ENCODE measurements at regions not wholly inside any gene's neighbourhood (a gene's known extent, or its start where the extent isn't known, plus 50 kb on each side); places are given as distances from the start of the nearest gene placed in this dataset.

GRCh38 chr16:6846452-6846851 is 486.2 kb upstream of the RBFOX1 start:
- ATAC-seq (ENCODE audit: low FRiP score) = no peak
- DNase-seq (ENCODE audit: low spot score) = no peak
- no peak for TF ChIP-seq CTCF (IDR thresholded peaks at IDR 0.05)

GRCh38 chr16:6841392-6841791 is 491.3 kb upstream of the RBFOX1 start:
- ATAC-seq (ENCODE audit: low FRiP score) = no peak
- DNase-seq (ENCODE audit: low spot score) = no peak
- TF ChIP-seq CTCF (IDR thresholded peaks at IDR 0.05) = no peak

DNA sequence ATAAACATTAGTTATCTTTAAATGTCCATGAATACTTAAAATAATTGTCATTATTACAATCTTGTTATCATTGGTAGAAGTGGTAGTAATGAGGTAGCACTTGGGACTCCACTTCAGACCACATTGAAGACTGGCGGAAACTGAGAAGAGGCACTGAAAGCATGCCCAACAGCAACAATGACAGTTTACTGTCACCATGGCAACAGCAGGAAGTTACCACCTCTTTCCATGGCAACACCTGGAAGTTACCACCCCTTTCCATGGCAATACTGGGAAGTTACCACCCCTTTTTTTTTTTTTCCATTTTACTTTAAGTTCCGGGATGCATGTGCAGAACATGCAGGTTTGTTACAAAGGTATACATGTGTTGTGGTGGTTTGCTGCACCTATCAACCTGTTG is 494.9 kb upstream of the RBFOX1 start:
- TF ChIP-seq CTCF (IDR thresholded peaks at IDR 0.05) = no peak
- DNase-seq (ENCODE audit: low spot score) (no peak), ATAC-seq (ENCODE audit: low FRiP score) (no peak)

GRCh38 chr16:6836766-6837165 is 495.9 kb upstream of the RBFOX1 start:
- ATAC-seq (ENCODE audit: low FRiP score) (no peak), DNase-seq (ENCODE audit: low spot score) (no peak)
- no peak for TF ChIP-seq CTCF (IDR thresholded peaks at IDR 0.05)

GRCh38 chr16:6835941-6836340 is 496.7 kb upstream of the RBFOX1 start:
- DNase-seq (ENCODE audit: low spot score) = no peak
- no peak for ATAC-seq (ENCODE audit: low FRiP score)
- TF ChIP-seq CTCF (IDR thresholded peaks at IDR 0.05) = no peak

DNA sequence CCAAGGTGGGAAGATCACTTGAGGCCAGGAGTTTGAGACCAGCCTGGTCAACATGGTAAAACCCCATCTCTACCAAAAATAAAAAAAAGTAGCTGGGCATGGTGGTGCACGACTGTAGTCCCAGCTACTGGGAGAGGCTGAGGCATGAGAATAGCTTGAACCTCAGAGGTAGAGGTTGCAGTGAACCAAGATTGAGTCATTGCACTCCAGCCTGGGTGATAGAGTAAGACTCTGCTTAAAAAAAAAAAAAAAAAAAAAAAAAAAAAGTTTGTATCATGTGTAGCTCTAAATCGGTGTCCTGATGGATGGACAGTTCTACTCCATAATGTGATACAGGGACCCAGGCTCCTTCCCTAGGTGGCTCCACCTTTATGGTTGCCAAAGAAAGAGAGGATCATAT is 497.1 kb upstream of the RBFOX1 start:
- ATAC-seq (ENCODE audit: low FRiP score) = no peak
- TF ChIP-seq CTCF (IDR thresholded peaks at IDR 0.05) = no peak
- no peak for DNase-seq (ENCODE audit: low spot score)

DNA sequence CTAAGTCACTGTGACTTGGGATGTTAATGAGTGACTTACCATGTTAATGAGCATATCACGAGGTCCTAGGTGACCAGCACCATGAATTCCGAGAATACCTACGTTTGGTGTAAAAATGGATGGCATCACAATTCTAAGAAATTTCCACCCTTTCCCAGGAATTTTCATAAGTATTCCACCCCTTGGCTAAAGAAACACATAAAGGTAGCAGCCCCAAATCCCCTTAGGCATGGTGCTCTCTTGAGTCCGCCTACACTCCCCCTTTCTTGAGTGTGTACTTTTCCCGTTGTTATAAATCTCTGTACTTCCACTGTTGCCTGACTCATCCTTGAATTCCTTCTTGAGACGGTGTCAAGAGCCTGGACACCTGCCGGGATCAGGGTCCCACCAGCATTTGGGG is 504.0 kb upstream of the RBFOX1 start:
- DNase-seq (ENCODE audit: low spot score) (no peak), ATAC-seq (ENCODE audit: low FRiP score) (no peak)
- no peak for TF ChIP-seq CTCF (IDR thresholded peaks at IDR 0.05)
